GM10248 (cell line): ENCODE measurements at regions not wholly inside any gene's neighbourhood (a gene's known extent, or its start where the extent isn't known, plus 50 kb on each side); places are given as distances from the start of the nearest gene placed in this dataset.

Experiments used
- CTCF ChIA-PET: fragments of 300-600 bp; sonication (Branson Sonifier 250); formaldehyde crosslinking; extraction: SDS; loops from one replicate; lab custom pipeline; 2021; ENCODE audit warnings: antibody characterized with exemption; lab: Yijun Ruan, JAX
- POLR2A ChIA-PET: fragments of 350-650 bp; sonication (Branson Sonifier 250); formaldehyde crosslinking; extraction: SDS; loops from one replicate; lab custom pipeline; 2020; ENCODE audit warnings: antibody characterized with exemption; lab: Yijun Ruan, JAX
- DNase-seq: peaks from one replicate; pipeline ENCODE4 v3.0.0; 2012; ENCODE audit errors: extremely low spot score
- CTCF ChIP-seq: IDR thresholded peaks from 2 replicates; pipeline ENCODE4 v1.5.1; 2012; ENCODE audit warnings: mild to moderate bottlenecking, low read depth; ENCODE audit errors: extremely low read depth, missing control alignments, control extremely low read depth

DNA sequence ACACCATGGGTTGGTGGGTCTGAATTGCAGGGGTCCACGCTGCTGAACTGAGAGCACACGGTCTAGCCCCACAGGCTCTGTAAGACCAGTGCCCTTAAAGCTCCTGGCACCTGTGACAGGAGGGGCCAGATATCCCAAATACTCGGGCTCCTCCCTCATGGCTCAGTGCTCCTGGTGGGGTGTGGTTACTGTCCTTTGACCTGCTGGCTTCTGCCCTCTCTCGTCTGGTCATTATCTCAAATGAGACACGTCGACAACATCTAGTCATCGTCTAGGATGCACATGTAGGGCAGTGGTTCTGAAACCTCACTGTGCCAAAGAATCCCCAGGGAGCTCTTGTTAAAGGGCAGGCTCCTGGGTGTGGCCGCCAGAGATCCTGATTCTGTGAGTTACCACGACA, 258.4 kb downstream of the LOXHD1 start:
- no peak for DNase-seq
- ChIA-PET POLR2A (no interaction called here), CTCF (no interaction called here)
- no peak for TF ChIP-seq CTCF

DNA sequence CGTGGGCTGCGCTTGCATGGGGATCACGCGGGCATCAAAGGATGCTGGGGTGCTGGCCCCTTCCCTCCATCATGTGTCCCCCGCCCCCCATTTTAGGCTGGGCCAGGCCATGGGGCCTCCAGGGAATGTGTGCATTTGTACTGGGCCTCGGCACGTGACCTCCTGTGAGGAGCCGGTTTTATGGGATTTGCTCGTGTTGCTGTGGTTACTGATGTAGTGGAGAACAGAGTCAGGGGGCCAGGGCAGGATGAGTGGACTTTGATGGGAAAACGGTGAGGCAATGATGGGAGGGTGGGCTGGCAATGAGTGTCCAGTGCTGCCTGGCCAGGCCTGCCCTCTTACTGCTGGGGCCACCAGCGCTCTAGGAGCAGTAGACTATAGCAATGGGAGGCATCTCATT, 257.7 kb downstream of the LOXHD1 start:
- ChIA-PET POLR2A (no interaction called here), CTCF (no interaction called here)
- TF ChIP-seq CTCF = no peak
- no peak for DNase-seq

DNA sequence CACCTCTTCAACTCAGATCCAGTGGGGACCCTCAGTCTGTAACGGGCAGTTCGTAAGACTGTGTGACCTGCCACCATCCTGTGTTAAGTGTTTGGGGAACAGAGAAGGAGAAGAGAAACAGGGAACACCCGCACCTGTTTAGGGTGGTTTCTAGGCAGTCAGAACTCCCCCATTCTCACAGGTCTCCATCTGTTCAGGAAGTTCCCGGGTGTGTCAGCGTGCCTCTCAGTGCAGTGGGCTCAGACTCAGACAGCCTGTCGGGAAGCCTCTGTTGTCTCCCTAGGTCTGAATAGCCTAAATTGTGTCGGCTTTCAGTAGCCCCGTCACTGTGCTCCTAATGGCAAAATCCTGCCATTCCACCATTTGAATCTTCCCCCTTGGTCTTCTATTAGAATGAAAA, 256.6 kb downstream of the LOXHD1 start:
- POLR2A ChIA-PET = no interaction called here
- CTCF ChIA-PET = no interaction called here
- DNase-seq = no peak
- no peak for TF ChIP-seq CTCF

- ChIA-PET POLR2A (no interaction called here), CTCF (interaction anchor here (1.4 kb wide), 2 partner anchors 10 to 14 kb away, joined by 3 to 7 read pairs; no protein-coding TSS in a partner anchor)
- DNase-seq = no peak
- TF ChIP-seq CTCF = no peak
Observed at GRCh38 chr18:46401486-46402070, 255.4 kb downstream of the LOXHD1 start.

- ChIA-PET POLR2A (no interaction called here), CTCF (interaction anchor here (1.4 to 1.5 kb wide), 3 partner anchors 9 to 45 kb away, joined by 3 to 7 read pairs (median 3); no protein-coding TSS in a partner anchor)
- DNase-seq = no peak
- TF ChIP-seq CTCF = no peak
Observed at GRCh38 chr18:46402396-46402795, 254.6 kb downstream of the LOXHD1 start.

DNA sequence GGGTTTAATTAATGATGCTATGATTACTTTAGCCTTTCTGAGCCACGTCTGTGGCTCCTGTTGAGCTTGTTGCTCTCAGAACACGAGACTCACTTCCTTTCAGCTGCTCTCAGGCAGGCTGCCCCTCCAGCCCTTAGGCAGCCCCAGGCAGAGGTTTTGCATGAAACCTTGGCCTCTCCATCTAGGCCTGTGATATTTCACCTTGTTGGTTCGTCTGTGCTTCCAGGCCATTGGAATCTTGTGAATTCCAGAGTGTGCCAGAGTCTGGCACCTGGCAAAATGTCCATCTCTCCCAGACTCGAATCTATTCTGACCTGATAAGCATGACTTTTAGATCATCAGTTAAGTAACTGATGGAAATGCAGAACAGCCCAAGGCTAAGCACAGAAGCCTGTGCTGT, 254.1 kb downstream of the LOXHD1 start:
- CTCF ChIA-PET = interaction anchor here (1.4 to 1.5 kb wide), 2 partner anchors 9 to 44 kb away, joined by 3 read pairs; no protein-coding TSS in a partner anchor
- TF ChIP-seq CTCF = no peak
- POLR2A ChIA-PET = no interaction called here
- DNase-seq = no peak
